ENCODE measurements at regions not wholly inside any gene's neighbourhood (a gene's known extent, or its start where the extent isn't known, plus 50 kb on each side); places are given as distances from the start of the nearest gene placed in this dataset.

GRCh38 chr6:81214414-81215091, 537.9 kb downstream of the TENT5A start:
- no peak for DNase-seq (ENCODE audit: unreplicated experiment)
- no peaks in the 10 kb centered on the region for H3K36me3 Mint-ChIP-seq (ENCODE audit: insufficient read depth, unreplicated experiment)
- ChIA-PET POLR2A (no interaction called here), CTCF (no interaction called here)
- no peak for TF ChIP-seq CTCF (IDR thresholded peaks at IDR 0.05; ENCODE audit: unreplicated experiment)
- no TSS peak for BruUV-seq (replicated peaks)
- intact Hi-C loops (cut with micrococcal nuclease) = no loop called here
- no peaks in the 10 kb centered on the region for H3K4me1 Mint-ChIP-seq (ENCODE audit: insufficient read depth, unreplicated experiment)
- H3K4me3 Mint-ChIP-seq (ENCODE audit: unreplicated experiment) = no peak overlapping the region
- H3K27ac Mint-ChIP-seq (ENCODE audit: low read depth, unreplicated experiment) = no peak overlapping the region
- H3K9me3 Mint-ChIP-seq (ENCODE audit: unreplicated experiment) = peaks cover 9% of the 10 kb centered on the region
- H3K27me3 Mint-ChIP-seq (ENCODE audit: insufficient read depth, unreplicated experiment) = no peaks in the 10 kb centered on the region

DNA sequence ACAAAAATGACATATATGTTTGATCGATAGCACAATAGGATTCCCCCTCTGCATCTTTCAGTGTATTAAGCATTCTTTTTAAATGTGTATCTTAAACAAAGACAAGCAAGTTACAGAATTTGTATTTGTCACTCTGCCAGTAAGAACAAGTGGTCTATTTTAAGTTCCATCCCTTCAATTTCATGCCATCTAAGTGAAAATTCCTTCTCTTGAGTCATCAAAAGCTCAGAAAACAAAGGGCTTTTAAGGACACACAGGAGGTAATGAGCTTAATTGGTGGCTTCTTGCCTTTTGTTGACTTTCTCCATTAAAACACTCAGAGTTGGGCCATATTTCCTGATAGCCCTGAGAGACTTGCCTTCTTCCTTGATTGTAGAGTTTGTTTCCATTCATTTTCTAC, 547.8 kb downstream of the TENT5A start:
- DNase-seq (ENCODE audit: unreplicated experiment) = no peak
- intact Hi-C loops (cut with micrococcal nuclease) = no loop called here
- Mint-ChIP-seq H3K4me3 (ENCODE audit: unreplicated experiment) (no peak overlapping the region), H3K9me3 (ENCODE audit: unreplicated experiment) (no peaks in the 10 kb centered on the region), H3K4me1 (ENCODE audit: insufficient read depth, unreplicated experiment) (no peaks in the 10 kb centered on the region), H3K27me3 (ENCODE audit: insufficient read depth, unreplicated experiment) (no peaks in the 10 kb centered on the region), H3K27ac (ENCODE audit: low read depth, unreplicated experiment) (no peak overlapping the region), H3K36me3 (ENCODE audit: insufficient read depth, unreplicated experiment) (no peaks in the 10 kb centered on the region)
- CTCF ChIA-PET = no interaction called here
- POLR2A ChIA-PET = no interaction called here
- TF ChIP-seq CTCF (IDR thresholded peaks at IDR 0.05; ENCODE audit: unreplicated experiment) = no peak
- no TSS peak for BruUV-seq (replicated peaks)

DNA sequence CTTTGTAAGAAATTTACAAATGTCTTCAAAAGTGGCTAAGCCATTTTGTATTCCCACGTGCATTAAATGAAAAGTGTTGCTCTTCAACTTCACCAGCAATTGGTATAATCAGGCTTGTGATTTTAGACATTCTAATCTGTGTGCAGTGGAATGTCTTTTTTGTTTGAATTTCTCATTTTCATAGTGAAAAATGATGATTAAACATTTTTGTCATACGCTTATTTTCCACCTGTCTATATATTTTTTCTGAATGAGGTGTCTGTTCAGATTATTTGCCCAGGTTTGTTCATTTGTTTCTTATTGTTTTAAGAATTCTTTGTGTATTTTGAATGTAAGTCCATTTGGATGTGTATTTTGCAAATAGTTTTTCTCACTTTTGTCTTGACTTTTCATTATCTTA, 558.1 kb downstream of the TENT5A start:
- H3K4me1 Mint-ChIP-seq (ENCODE audit: insufficient read depth, unreplicated experiment) = no peaks in the 10 kb centered on the region
- CTCF ChIA-PET = no interaction called here
- H3K4me3 Mint-ChIP-seq (ENCODE audit: unreplicated experiment) = no peak overlapping the region
- intact Hi-C loops (cut with micrococcal nuclease) = no loop called here
- H3K36me3 Mint-ChIP-seq (ENCODE audit: insufficient read depth, unreplicated experiment) = no peaks in the 10 kb centered on the region
- no peak for TF ChIP-seq CTCF (IDR thresholded peaks at IDR 0.05; ENCODE audit: unreplicated experiment)
- no peak overlapping the region for H3K27ac Mint-ChIP-seq (ENCODE audit: low read depth, unreplicated experiment)
- no TSS peak for BruUV-seq (replicated peaks)
- no peak for DNase-seq (ENCODE audit: unreplicated experiment)
- POLR2A ChIA-PET = no interaction called here
- no peaks in the 10 kb centered on the region for H3K27me3 Mint-ChIP-seq (ENCODE audit: insufficient read depth, unreplicated experiment)
- H3K9me3 Mint-ChIP-seq (ENCODE audit: unreplicated experiment) = no peaks in the 10 kb centered on the region

GRCh38 chr6:81172056-81172740, 580.3 kb downstream of the TENT5A start:
- ChIA-PET CTCF (interaction anchor here (0.6 to 0.8 kb wide), 2 partner anchors 567 to 1428 kb away, joined by 3 to 4 read pairs; no protein-coding TSS in a partner anchor), POLR2A (no interaction called here)
- intact Hi-C loops (cut with micrococcal nuclease) = no loop called here

More at GRCh38 chr6:81172056-81172740, 580.3 kb downstream of the TENT5A start:
- Mint-ChIP-seq H3K36me3 (ENCODE audit: insufficient read depth, unreplicated experiment) (no peaks in the 10 kb centered on the region), H3K4me3 (ENCODE audit: unreplicated experiment) (no peak overlapping the region), H3K4me1 (ENCODE audit: insufficient read depth, unreplicated experiment) (peaks cover 5% of the 10 kb centered on the region), H3K9me3 (ENCODE audit: unreplicated experiment) (no peaks in the 10 kb centered on the region), H3K27ac (ENCODE audit: low read depth, unreplicated experiment) (no peak overlapping the region), H3K27me3 (ENCODE audit: insufficient read depth, unreplicated experiment) (no peaks in the 10 kb centered on the region)
- DNase-seq (ENCODE audit: unreplicated experiment) = peak; percentile 18
- no TSS peak for BruUV-seq (replicated peaks)
- TF ChIP-seq CTCF (IDR thresholded peaks at IDR 0.05; ENCODE audit: unreplicated experiment) = no peak

Measured in MCF 10A (cell line).